ENCODE measurements at regions not wholly inside any gene's neighbourhood (a gene's known extent, or its start where the extent isn't known, plus 50 kb on each side); places are given as distances from the start of the nearest gene placed in this dataset.
"Not testable (repeated sequence)": the region's sequence is repeated elsewhere in the genome, so short reads cannot be mapped to it uniquely, and the experiment has no call there.

DNA sequence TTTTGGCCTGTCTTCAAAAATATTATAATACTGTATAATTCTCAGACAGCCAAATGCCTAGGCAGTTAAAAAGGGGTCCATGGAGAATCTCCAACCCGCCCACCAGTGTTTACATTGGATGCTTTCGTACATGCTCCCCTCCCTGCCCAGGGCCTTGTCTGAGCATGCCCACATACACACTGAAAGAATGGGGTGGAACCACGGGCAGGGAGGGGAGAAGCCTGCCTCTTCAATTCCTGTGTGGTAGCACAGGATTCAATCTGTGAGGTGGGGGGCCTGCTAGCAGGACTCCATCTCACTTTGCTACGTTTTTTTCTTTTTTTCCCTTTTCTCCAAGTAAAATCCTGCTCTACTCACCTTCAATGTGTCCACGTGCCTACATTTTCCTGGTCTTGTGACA lies 314.7 kb upstream of the GRAMD2B start:
- Histone ChIP-seq H3K36me3 (ENCODE audit: control insufficient read depth in 3 of 3, insufficient read depth in 3 of 3, low read length in 3 of 3) (no peaks in the 10 kb centered on the region), H3K27ac (ENCODE audit: low read depth, low read length) (no peak overlapping the region), H3K9me3 (ENCODE audit: control insufficient read depth in 3 of 3, low read length in 3 of 3) (no peaks in the 10 kb centered on the region), H3K4me3 (ENCODE audit: low read length in 3 of 3) (no peak overlapping the region), H3K4me1 (ENCODE audit: control insufficient read depth in 3 of 3, insufficient read depth in 3 of 3, low read length in 3 of 3) (no peaks in the 10 kb centered on the region), H3K9ac (ENCODE audit: low read depth in 1 of 3, low read length in 3 of 3) (no peak overlapping the region), H3K27me3 (ENCODE audit: control insufficient read depth in 3 of 3, insufficient read depth in 3 of 3, low read length in 3 of 3) (no peaks in the 10 kb centered on the region)

DNA sequence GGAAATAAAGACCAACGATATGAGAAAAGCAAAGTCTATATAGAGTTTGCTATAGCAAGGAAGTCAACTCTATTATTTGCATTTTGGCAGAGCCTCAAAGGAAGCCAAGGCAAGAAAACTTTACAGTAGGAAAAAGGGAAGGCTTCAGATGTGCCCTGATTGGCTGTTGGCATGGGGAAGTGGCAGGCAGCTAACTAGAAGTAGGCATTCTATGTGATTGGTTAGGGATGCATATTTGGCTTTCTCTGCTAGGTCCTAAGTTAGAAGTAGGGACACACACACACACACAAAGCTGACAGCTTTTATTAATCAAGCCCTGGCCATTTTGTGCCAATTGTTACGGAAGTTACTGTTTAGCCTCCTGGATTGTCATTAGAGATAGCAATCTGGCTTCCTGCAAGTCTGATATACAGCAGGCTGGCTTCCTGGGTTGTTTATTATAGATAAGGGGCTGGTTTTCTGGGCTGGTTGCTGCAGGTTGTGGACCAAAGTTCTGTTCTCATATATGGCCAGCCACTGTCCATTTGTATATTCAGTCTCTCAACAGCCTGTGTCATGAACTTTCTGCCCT lies 308.1 kb upstream of the GRAMD2B start:
- Histone ChIP-seq H3K27me3 (ENCODE audit: control insufficient read depth in 3 of 3, insufficient read depth in 3 of 3, low read length in 3 of 3) (no peaks in the 10 kb centered on the region), H3K4me3 (ENCODE audit: low read length in 3 of 3) (no peak overlapping the region), H3K9ac (ENCODE audit: low read depth in 1 of 3, low read length in 3 of 3) (no peak overlapping the region), H3K27ac (ENCODE audit: low read depth, low read length) (no peak overlapping the region), H3K9me3 (ENCODE audit: control insufficient read depth in 3 of 3, low read length in 3 of 3) (no peaks in the 10 kb centered on the region), H3K36me3 (ENCODE audit: control insufficient read depth in 3 of 3, insufficient read depth in 3 of 3, low read length in 3 of 3) (no peaks in the 10 kb centered on the region), H3K4me1 (ENCODE audit: control insufficient read depth in 3 of 3, insufficient read depth in 3 of 3, low read length in 3 of 3) (no peaks in the 10 kb centered on the region)

- no peaks in the 10 kb centered on the region for H3K36me3 ChIP-seq (ENCODE audit: control insufficient read depth in 3 of 3, insufficient read depth in 3 of 3, low read length in 3 of 3)
- H3K4me3 ChIP-seq (ENCODE audit: low read length in 3 of 3) = no peak overlapping the region
- no peak overlapping the region for H3K9ac ChIP-seq (ENCODE audit: low read depth in 1 of 3, low read length in 3 of 3)
- H3K27ac ChIP-seq (ENCODE audit: low read depth, low read length) = no peak overlapping the region
- no peaks in the 10 kb centered on the region for H3K4me1 ChIP-seq (ENCODE audit: control insufficient read depth in 3 of 3, insufficient read depth in 3 of 3, low read length in 3 of 3)
- H3K9me3 ChIP-seq (ENCODE audit: control insufficient read depth in 3 of 3, low read length in 3 of 3) = no peaks in the 10 kb centered on the region
- no peaks in the 10 kb centered on the region for H3K27me3 ChIP-seq (ENCODE audit: control insufficient read depth in 3 of 3, insufficient read depth in 3 of 3, low read length in 3 of 3)
Measured at GRCh38 chr5:126117044-126117443, 306.2 kb upstream of the GRAMD2B start.

DNA sequence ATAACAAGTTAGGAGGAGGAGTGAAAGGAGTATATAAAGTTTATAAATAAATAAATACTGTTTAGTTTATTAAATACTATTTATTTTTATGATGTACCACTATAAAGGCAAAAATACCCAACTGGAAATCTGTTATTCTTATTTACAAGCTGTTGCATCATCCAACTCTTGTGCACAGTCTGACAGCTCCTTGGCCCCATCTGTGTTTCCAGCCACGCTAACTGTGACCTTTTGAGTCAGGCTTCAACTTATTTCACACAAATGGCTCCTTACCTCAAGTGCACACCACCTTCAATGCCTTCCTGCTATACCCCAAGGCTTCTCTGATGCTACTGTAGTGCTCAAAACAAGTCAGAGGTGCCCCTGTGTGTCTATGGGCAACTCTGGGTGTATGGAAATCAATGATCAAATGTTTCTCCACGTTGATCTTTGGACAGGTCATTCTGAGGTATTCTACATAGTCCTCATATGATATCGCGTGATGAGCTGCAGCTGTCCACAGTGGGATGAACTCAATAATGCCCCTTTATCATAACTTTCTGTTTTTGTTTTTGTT lies 303.2 kb upstream of the GRAMD2B start:
- Histone ChIP-seq H3K9me3 (ENCODE audit: control insufficient read depth in 3 of 3, low read length in 3 of 3) (no peaks in the 10 kb centered on the region), H3K4me3 (ENCODE audit: low read length in 3 of 3) (no peak overlapping the region), H3K27me3 (ENCODE audit: control insufficient read depth in 3 of 3, insufficient read depth in 3 of 3, low read length in 3 of 3) (no peaks in the 10 kb centered on the region), H3K4me1 (ENCODE audit: control insufficient read depth in 3 of 3, insufficient read depth in 3 of 3, low read length in 3 of 3) (no peaks in the 10 kb centered on the region), H3K9ac (ENCODE audit: low read depth in 1 of 3, low read length in 3 of 3) (no peak overlapping the region), H3K36me3 (ENCODE audit: control insufficient read depth in 3 of 3, insufficient read depth in 3 of 3, low read length in 3 of 3) (no peaks in the 10 kb centered on the region), H3K27ac (ENCODE audit: low read depth, low read length) (no peak overlapping the region)

GRCh38 chr5:126120939-126121338 lies 302.3 kb upstream of the GRAMD2B start:
- Histone ChIP-seq H3K4me3 (ENCODE audit: low read length in 3 of 3) (no peak overlapping the region), H3K9ac (ENCODE audit: low read depth in 1 of 3, low read length in 3 of 3) (no peak overlapping the region), H3K9me3 (ENCODE audit: control insufficient read depth in 3 of 3, low read length in 3 of 3) (no peaks in the 10 kb centered on the region), H3K4me1 (ENCODE audit: control insufficient read depth in 3 of 3, insufficient read depth in 3 of 3, low read length in 3 of 3) (no peaks in the 10 kb centered on the region), H3K27me3 (ENCODE audit: control insufficient read depth in 3 of 3, insufficient read depth in 3 of 3, low read length in 3 of 3) (no peaks in the 10 kb centered on the region), H3K27ac (ENCODE audit: low read depth, low read length) (no peak overlapping the region), H3K36me3 (ENCODE audit: control insufficient read depth in 3 of 3, insufficient read depth in 3 of 3, low read length in 3 of 3) (no peaks in the 10 kb centered on the region)

DNA sequence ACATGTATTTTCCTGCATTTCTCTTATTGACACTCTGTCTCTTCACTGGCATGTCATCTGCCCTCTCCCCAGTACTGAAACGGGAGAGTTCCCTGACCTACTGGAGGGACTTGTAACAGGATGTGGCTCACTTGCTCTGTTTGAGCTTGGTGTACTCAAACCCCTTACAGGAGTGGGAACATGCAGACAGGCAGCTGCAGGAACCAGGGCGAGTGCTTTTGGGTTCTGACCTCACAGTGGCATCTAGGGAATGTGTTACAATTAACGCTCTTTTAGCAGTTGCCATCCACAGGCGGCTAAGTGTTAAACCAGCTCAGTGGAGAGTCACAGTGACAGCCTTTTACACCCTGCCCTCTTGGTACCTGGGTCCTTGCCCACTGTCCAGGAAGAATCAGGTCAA lies 300.3 kb upstream of the GRAMD2B start:
- Histone ChIP-seq H3K27ac (ENCODE audit: low read depth, low read length) (no peak overlapping the region), H3K4me3 (ENCODE audit: low read length in 3 of 3) (no peak overlapping the region), H3K27me3 (ENCODE audit: control insufficient read depth in 3 of 3, insufficient read depth in 3 of 3, low read length in 3 of 3) (no peaks in the 10 kb centered on the region), H3K9me3 (ENCODE audit: control insufficient read depth in 3 of 3, low read length in 3 of 3) (no peaks in the 10 kb centered on the region), H3K4me1 (ENCODE audit: control insufficient read depth in 3 of 3, insufficient read depth in 3 of 3, low read length in 3 of 3) (no peaks in the 10 kb centered on the region), H3K36me3 (ENCODE audit: control insufficient read depth in 3 of 3, insufficient read depth in 3 of 3, low read length in 3 of 3) (no peaks in the 10 kb centered on the region), H3K9ac (ENCODE audit: low read depth in 1 of 3, low read length in 3 of 3) (no peak overlapping the region)

GRCh38 chr5:126124706-126125345 lies 298.4 kb upstream of the GRAMD2B start:
- no peaks in the 10 kb centered on the region for H3K9me3 ChIP-seq (ENCODE audit: control insufficient read depth in 3 of 3, low read length in 3 of 3)
- no peak overlapping the region for H3K27ac ChIP-seq (ENCODE audit: low read depth, low read length)
- H3K9ac ChIP-seq (ENCODE audit: low read depth in 1 of 3, low read length in 3 of 3) = no peak overlapping the region
- no peaks in the 10 kb centered on the region for H3K36me3 ChIP-seq (ENCODE audit: control insufficient read depth in 3 of 3, insufficient read depth in 3 of 3, low read length in 3 of 3)
- H3K4me3 ChIP-seq (ENCODE audit: low read length in 3 of 3) = no peak overlapping the region
- no peaks in the 10 kb centered on the region for H3K4me1 ChIP-seq (ENCODE audit: control insufficient read depth in 3 of 3, insufficient read depth in 3 of 3, low read length in 3 of 3)
- H3K27me3 ChIP-seq (ENCODE audit: control insufficient read depth in 3 of 3, insufficient read depth in 3 of 3, low read length in 3 of 3) = no peaks in the 10 kb centered on the region

- Histone ChIP-seq H3K27ac (ENCODE audit: low read depth, low read length) (no peak overlapping the region), H3K9ac (ENCODE audit: low read depth in 1 of 3, low read length in 3 of 3) (no peak overlapping the region), H3K27me3 (ENCODE audit: control insufficient read depth in 3 of 3, insufficient read depth in 3 of 3, low read length in 3 of 3) (no peaks in the 10 kb centered on the region), H3K36me3 (ENCODE audit: control insufficient read depth in 3 of 3, insufficient read depth in 3 of 3, low read length in 3 of 3) (no peaks in the 10 kb centered on the region), H3K4me3 (ENCODE audit: low read length in 3 of 3) (no peak overlapping the region), H3K9me3 (ENCODE audit: control insufficient read depth in 3 of 3, low read length in 3 of 3) (no peaks in the 10 kb centered on the region), H3K4me1 (ENCODE audit: control insufficient read depth in 3 of 3, insufficient read depth in 3 of 3, low read length in 3 of 3) (no peaks in the 10 kb centered on the region)
Measured at GRCh38 chr5:126125407-126125806, 297.8 kb upstream of the GRAMD2B start.

DNA sequence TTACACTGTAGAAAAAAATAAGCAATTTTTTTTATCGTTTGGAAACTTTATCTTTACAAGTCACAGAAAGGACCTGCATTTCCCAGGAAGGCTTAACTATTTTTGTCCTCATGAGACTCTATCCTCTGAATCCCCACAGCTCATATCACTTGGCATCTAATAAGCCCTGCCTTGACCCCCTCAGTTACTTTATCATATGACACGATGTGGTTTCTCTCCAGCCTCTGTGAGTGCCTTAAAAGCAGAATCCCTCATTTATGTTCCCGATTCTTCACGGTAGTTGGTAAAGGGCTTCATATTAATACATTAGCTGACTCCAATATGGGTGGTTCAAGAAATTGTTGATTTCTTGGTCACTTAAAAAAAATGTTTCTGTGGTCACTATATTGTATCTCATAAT lies 296.6 kb upstream of the GRAMD2B start:
- no peaks in the 10 kb centered on the region for H3K27me3 ChIP-seq (ENCODE audit: control insufficient read depth in 3 of 3, insufficient read depth in 3 of 3, low read length in 3 of 3)
- H3K36me3 ChIP-seq (ENCODE audit: control insufficient read depth in 3 of 3, insufficient read depth in 3 of 3, low read length in 3 of 3) = no peaks in the 10 kb centered on the region

DNA sequence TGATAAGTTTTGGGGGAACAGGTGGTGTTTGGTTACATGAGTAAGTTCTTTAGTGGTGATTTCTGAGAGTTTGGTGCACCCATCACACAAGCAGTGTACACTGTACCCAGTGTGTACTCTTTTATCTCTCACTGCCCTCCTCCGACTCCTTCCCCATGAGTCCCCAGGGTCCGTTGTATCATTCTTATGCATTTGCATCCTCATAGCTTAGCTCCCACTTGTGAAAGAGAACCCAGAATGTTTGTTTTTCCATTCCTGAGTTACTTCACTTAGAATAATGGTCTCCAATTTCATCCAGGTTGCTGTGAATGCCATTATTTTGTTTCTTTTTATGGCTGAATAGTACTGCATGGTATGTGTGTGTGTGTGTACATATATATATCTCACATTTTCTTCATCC lies 295.8 kb upstream of the GRAMD2B start:
- H3K4me3 ChIP-seq (ENCODE audit: low read length in 3 of 3); H3K27ac ChIP-seq (ENCODE audit: low read depth, low read length); H3K4me1 ChIP-seq (ENCODE audit: control insufficient read depth in 3 of 3, insufficient read depth in 3 of 3, low read length in 3 of 3); H3K9me3 ChIP-seq (ENCODE audit: control insufficient read depth in 3 of 3, low read length in 3 of 3); H3K36me3 ChIP-seq (ENCODE audit: control insufficient read depth in 3 of 3, insufficient read depth in 3 of 3, low read length in 3 of 3); H3K9ac ChIP-seq (ENCODE audit: low read depth in 1 of 3, low read length in 3 of 3); H3K27me3 ChIP-seq (ENCODE audit: control insufficient read depth in 3 of 3, insufficient read depth in 3 of 3, low read length in 3 of 3): not testable (repeated sequence)

More for the DNA sequence above, 296.6 kb upstream of the GRAMD2B start:
- H3K4me3 ChIP-seq (ENCODE audit: low read length in 3 of 3) = no peak overlapping the region
- no peaks in the 10 kb centered on the region for H3K4me1 ChIP-seq (ENCODE audit: control insufficient read depth in 3 of 3, insufficient read depth in 3 of 3, low read length in 3 of 3)
- H3K9me3 ChIP-seq (ENCODE audit: control insufficient read depth in 3 of 3, low read length in 3 of 3) = no peaks in the 10 kb centered on the region
- H3K9ac ChIP-seq (ENCODE audit: low read depth in 1 of 3, low read length in 3 of 3) = no peak overlapping the region
- H3K27ac ChIP-seq (ENCODE audit: low read depth, low read length) = no peak overlapping the region
